ENCODE measurements at regions not wholly inside any gene's neighbourhood (a gene's known extent, or its start where the extent isn't known, plus 50 kb on each side); places are given as distances from the start of the nearest gene placed in this dataset.

GRCh38 chr22:20654343-20655208 is 119.3 kb upstream of the SERPIND1 start:
- DNase-seq (ENCODE audit: low spot score): no peak

- DNase-seq (ENCODE audit: low spot score): no peak
Measured at GRCh38 chr22:20655623-20656022, 118.3 kb upstream of the SERPIND1 start.

GRCh38 chr22:20656516-20656901 is 117.4 kb upstream of the SERPIND1 start:
- DNase-seq (ENCODE audit: low spot score): no peak

GRCh38 chr22:20656902-20657836 is 116.7 kb upstream of the SERPIND1 start:
- no peak for DNase-seq (ENCODE audit: low spot score)
